ENCODE measurements at regions not wholly inside any gene's neighbourhood (a gene's known extent, or its start where the extent isn't known, plus 50 kb on each side); places are given as distances from the start of the nearest gene placed in this dataset.

DNA sequence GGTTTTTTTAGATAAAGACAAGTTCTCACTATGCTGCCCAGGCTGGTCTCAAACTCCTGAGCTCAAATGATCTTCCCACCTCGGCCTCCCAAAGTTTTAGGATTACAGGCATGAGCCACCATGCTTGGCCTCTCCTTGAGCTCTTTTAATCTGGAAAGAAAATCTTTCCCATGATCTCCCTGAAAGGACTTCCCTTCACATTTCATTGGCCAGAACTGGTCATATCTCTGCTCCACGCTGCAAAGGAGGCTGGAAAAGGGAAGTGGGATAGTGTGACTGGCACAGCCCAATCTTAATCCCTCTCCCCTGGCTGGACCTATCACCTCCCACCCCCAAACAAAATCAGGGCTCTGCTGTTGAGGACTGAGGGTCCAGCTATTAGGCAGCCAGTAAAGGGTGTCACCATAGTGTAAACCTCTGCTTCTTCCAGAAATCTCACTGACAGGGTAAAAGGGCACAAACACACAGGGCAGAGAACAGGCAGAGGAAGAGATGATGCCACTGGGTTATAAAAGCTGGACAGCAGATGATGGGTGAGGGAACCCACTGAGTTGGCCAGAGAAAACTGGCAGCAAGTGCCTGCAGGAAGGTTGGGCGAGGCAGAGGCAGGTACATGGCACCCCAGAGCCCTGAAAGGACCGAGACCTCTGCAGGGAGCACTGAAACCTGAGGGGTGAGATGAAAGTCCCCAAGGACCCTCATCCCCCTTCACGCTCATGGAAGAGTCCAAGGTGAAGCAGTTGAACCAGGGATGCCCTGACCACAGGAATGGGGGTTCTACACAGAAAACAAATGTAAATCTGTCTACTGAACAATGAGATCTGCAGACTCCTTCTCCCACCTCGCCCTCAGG is 83.1 kb upstream of the PTPN1 start:
- TF ChIP-seq MYC (IDR thresholded peaks at IDR 0.05; ENCODE audit: low read depth, low read length) (no peak), POLR2A (IDR thresholded peaks at IDR 0.05; ENCODE audit: low read depth, low read length) (no peak)
- TF ChIP-seq, protein P1, sequence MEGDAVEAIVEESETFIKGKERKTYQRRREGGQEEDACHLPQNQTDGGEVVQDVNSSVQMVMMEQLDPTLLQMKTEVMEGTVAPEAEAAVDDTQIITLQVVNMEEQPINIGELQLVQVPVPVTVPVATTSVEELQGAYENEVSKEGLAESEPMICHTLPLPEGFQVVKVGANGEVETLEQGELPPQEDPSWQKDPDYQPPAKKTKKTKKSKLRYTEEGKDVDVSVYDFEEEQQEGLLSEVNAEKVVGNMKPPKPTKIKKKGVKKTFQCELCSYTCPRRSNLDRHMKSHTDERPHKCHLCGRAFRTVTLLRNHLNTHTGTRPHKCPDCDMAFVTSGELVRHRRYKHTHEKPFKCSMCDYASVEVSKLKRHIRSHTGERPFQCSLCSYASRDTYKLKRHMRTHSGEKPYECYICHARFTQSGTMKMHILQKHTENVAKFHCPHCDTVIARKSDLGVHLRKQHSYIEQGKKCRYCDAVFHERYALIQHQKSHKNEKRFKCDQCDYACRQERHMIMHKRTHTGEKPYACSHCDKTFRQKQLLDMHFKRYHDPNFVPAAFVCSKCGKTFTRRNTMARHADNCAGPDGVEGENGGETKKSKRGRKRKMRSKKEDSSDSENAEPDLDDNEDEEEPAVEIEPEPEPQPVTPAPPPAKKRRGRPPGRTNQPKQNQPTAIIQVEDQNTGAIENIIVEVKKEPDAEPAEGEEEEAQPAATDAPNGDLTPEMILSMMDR (IDR thresholded peaks at IDR 0.05; ENCODE audit: extremely low read depth in 1 of 2, insufficient read depth in 1 of 2, low read depth in 1 of 2, low read length in 2 of 2) = no peak

All from endothelial cell of umbilical vein (primary cell).